ENCODE measurements at regions not wholly inside any gene's neighbourhood (a gene's known extent, or its start where the extent isn't known, plus 50 kb on each side); places are given as distances from the start of the nearest gene placed in this dataset.
A peak's percentile ranks its signal among the peaks of the same experiment; 100 is the strongest.

DNA sequence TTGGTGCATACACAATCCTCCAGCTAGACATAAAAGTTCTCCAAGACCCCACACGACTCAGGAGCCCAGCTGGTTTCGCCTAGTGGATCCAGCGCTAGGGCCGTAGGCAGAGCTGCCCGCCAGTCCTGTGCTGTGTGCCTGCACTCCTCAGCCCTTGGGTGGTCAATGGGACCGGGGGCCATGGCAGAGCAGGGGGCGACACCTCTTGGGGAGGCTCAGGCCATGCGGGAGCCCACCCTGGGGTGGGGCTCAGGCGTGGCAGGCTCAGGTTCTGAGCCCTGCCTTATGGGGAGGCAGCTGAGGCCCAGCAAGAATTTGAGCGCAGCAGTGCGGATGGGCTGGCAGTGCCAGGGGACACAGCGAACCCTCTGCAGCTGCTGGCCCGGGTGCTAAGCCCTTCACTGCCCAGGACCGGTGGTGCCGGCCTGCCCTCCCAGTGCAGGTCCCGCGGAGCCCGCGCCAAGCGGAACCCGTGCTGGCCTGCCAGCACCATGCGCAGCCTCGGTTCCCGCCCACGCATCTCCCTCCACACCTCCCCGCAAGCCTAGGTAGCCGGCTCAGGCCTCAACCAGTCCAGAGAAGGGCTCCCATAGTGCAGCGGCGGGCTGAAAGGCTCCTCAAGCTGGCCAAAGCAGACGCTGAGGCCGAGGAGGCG lies 1566.6 kb upstream of the SLC39A10 start:
- TF ChIP-seq, protein P1, sequence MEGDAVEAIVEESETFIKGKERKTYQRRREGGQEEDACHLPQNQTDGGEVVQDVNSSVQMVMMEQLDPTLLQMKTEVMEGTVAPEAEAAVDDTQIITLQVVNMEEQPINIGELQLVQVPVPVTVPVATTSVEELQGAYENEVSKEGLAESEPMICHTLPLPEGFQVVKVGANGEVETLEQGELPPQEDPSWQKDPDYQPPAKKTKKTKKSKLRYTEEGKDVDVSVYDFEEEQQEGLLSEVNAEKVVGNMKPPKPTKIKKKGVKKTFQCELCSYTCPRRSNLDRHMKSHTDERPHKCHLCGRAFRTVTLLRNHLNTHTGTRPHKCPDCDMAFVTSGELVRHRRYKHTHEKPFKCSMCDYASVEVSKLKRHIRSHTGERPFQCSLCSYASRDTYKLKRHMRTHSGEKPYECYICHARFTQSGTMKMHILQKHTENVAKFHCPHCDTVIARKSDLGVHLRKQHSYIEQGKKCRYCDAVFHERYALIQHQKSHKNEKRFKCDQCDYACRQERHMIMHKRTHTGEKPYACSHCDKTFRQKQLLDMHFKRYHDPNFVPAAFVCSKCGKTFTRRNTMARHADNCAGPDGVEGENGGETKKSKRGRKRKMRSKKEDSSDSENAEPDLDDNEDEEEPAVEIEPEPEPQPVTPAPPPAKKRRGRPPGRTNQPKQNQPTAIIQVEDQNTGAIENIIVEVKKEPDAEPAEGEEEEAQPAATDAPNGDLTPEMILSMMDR (IDR thresholded peaks at IDR 0.05), result no peak
- ATAC-seq (no peak), DNase-seq (peak in 1 of 4 donors; percentile 70)
- intact Hi-C loops (cut with DNase I), result no loop called here
- no peaks in the 10 kb centered on the region for H3K27me3 ChIP-seq
- H3K4me3 ChIP-seq, result no peak overlapping the region
- peaks cover 0 to 6% of the 10 kb centered on the region in 2 donors for H3K9me3 ChIP-seq
- H3K4me1 ChIP-seq, result no peaks in the 10 kb centered on the region
- no peaks in the 10 kb centered on the region for H3K36me3 ChIP-seq
- H3K27ac ChIP-seq, result no peak overlapping the region

DNA sequence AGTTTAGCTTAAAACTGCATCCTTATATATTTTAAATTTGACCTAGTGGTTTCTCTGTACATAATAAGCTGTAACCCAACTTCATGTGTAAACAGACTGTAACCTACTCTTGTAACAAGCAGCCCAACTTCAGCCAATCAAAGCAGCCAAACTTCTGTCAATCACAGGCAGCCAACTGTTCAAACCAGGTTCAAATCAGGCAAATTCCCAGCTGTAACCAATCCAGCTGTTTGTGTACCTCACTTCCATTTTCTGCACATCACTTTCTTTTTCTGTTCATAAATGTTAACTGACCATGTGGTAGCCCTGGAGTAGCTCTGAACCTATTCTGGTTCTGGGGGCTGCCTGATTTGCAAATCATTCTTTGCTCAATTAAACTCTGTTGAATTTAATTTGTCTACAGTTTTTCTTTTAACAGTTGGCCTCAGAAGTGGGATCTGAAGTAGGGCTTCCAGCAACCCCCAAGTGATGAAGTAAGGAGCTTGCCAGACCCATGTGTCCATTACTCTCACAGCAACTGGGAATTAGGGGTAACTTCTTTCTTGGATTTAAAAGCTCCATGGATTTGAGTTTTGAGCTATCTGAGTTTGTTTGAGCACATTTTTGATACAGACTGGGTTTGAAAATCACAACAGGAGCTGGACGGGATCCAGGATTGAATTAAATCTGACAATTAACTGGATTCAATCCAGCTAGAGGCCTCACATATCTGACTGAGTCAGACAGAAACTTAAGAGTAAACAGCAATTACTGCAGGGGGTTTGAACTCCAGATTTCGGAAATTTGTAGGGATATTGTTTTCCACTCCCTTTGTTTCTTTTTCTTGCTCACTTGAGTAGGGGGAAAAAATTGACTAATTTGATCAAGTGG lies 1569.7 kb upstream of the SLC39A10 start:
- Histone ChIP-seq H3K4me1 (no peaks in the 10 kb centered on the region), H3K4me3 (no peak overlapping the region), H3K9me3 (peaks cover 0 to 6% of the 10 kb centered on the region in 2 donors), H3K27ac (no peak overlapping the region), H3K27me3 (no peaks in the 10 kb centered on the region), H3K36me3 (no peaks in the 10 kb centered on the region)
- DNase-seq, result no peak
- TF ChIP-seq, protein P1 (IDR thresholded peaks at IDR 0.05), result no peak
- no peak for ATAC-seq
- intact Hi-C loops (cut with DNase I), result no loop called here

DNA sequence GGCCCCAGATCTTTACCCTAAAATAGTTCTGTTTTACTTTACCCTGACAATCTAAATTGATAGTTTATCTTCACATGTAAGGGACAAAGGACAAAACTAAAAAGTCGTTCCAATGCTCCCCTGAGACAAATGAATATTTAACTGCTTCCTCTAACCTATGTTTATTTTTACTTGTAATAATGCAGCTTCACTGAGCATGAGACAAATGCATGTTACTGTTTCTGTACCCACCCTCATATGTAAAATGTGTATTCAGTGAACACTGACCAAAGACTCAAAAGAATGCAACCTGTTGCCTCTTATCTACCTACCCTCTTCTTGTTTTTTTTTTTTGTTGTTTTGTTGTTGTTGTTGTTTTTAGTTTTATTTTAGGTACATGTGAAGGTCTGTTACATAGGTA lies 1570.9 kb upstream of the SLC39A10 start:
- ATAC-seq (no peak), DNase-seq (no peak)
- no peaks in the 10 kb centered on the region for H3K27me3 ChIP-seq
- H3K27ac ChIP-seq, result no peak overlapping the region
- no peaks in the 10 kb centered on the region for H3K36me3 ChIP-seq
- H3K9me3 ChIP-seq, result peaks cover 0 to 6% of the 10 kb centered on the region in 2 donors
- H3K4me3 ChIP-seq, result no peak overlapping the region
- H3K4me1 ChIP-seq, result no peaks in the 10 kb centered on the region
- TF ChIP-seq, protein P1 (IDR thresholded peaks at IDR 0.05), result no peak
- intact Hi-C loops (cut with DNase I), result no loop called here

DNA sequence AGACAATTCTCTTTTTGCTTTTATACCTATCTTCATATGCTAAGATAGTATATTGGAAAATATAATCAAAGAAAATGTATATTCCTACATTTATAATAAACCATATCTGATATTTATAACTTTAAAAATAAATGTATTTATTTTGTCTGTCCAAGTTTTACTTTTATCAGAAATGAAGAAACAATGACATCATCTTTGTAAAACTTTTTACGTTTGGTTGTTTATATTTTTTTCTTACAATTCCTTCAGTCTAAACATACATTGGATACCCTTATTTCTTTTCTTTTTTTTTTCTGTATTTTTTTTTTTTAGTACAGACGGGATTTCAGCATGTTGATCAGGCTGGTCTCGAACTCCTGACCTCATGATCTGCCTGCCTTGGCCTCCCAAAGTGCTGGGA lies 1577.0 kb upstream of the SLC39A10 start:
- intact Hi-C loops (cut with DNase I), result no loop called here
- no peak overlapping the region for H3K27ac ChIP-seq
- no peaks in the 10 kb centered on the region for H3K36me3 ChIP-seq
- H3K9me3 ChIP-seq, result peaks cover 0 to under 1% of the 10 kb centered on the region in 2 donors
- TF ChIP-seq, protein P1 (IDR thresholded peaks at IDR 0.05), result no peak
- H3K4me1 ChIP-seq, result no peaks in the 10 kb centered on the region
- DNase-seq (no peak), ATAC-seq (no peak)
- no peaks in the 10 kb centered on the region for H3K27me3 ChIP-seq
- H3K4me3 ChIP-seq, result no peak overlapping the region

DNA sequence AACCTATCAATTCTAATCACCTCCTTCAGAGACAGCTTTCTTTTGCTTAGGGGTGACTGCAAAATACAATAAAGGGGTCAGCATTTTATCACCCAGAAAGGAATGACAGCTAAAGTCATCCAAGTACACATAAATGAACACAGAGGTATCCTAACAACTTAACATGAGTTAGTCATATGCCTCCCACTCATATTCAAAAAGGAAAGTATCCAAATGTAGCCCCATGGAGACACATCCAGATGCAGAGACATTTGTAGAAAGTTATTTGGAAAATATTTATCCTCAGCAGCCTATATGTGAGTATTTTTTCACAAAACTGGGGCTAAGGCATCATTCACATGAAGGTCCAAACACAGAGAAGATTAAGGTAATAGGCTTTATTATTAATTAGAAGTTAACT lies 1579.7 kb upstream of the SLC39A10 start:
- H3K9me3 ChIP-seq, result peaks cover 0 to 10% of the 10 kb centered on the region in 2 donors
- intact Hi-C loops (cut with DNase I), result no loop called here
- TF ChIP-seq, protein P1 (IDR thresholded peaks at IDR 0.05), result no peak
- DNase-seq (no peak), ATAC-seq (no peak)
- H3K36me3 ChIP-seq, result no peaks in the 10 kb centered on the region
- H3K27ac ChIP-seq, result no peak overlapping the region
- H3K4me1 ChIP-seq, result no peaks in the 10 kb centered on the region
- no peaks in the 10 kb centered on the region for H3K27me3 ChIP-seq
- H3K4me3 ChIP-seq, result no peak overlapping the region

Data from left lung (tissue), 4 donors.